Motor neuron (in vitro differentiated cells): ENCODE measurements at regions not wholly inside any gene's neighbourhood (a gene's known extent, or its start where the extent isn't known, plus 50 kb on each side); places are given as distances from the start of the nearest gene placed in this dataset.

ENCODE experiments used
- ATAC-seq, 8 experiments: fragments of 200-7000 bp; cut with Tn5 transposase; replicated peaks in 6 of 8; 2 replicates each; pipeline ENCODE4 v1.8.0; 2021; ENCODE audit warnings: mild to moderate bottlenecking in 8 of 8, moderate library complexity in 8 of 8
- H3K27ac ChIP-seq, 2 donors: fragments of 250-450 bp; sonication (Bioruptor Pico); 2 replicates each; pipeline ENCODE4 v1.9.0; 2021; ENCODE audit warnings: antibody characterized with exemption in 2 of 2, mild to moderate bottlenecking in 2 of 2, moderate library complexity in 1 of 2
- H3K4me1 ChIP-seq, 2 donors: fragments of 250-450 bp; sonication (Bioruptor Pico); replicated peaks in 1 of 2; 2 replicates each; pipeline ENCODE4 v1.6.1; 2021; ENCODE audit warnings: antibody characterized with exemption in 2 of 2, mild to moderate bottlenecking in 2 of 2, moderate library complexity in 1 of 2
- H3K4me3 ChIP-seq, 5 donors: fragments of 250-450 bp; sonication (Bioruptor Pico); 2 replicates each; pipeline ENCODE4 v1.9.0; 2021; ENCODE audit warnings: antibody characterized with exemption in 5 of 5, mild to moderate bottlenecking in 5 of 5, moderate library complexity in 4 of 5
- WGBS, 10 experiments: fragments of 450-650 bp; shearing (Covaris generic); methylation state at CpG; one replicate each; pipeline ENCODE4 v1.0.0; 2022; 5-methylcytosine and 5-hydroxymethylcytosine counted together
- in situ Hi-C, 9 experiments: fragments of 400-800 bp; cut with MboI; loops; one replicate each; pipeline ENCODE4 v1.15.0; 2021; ENCODE audit warnings: low sequenced_read_pairs in 9 of 9, low pct_unique_long_range_greater_than_20kb in 2 of 9; ENCODE audit not compliant: unreplicated experiment in 9 of 9

DNA sequence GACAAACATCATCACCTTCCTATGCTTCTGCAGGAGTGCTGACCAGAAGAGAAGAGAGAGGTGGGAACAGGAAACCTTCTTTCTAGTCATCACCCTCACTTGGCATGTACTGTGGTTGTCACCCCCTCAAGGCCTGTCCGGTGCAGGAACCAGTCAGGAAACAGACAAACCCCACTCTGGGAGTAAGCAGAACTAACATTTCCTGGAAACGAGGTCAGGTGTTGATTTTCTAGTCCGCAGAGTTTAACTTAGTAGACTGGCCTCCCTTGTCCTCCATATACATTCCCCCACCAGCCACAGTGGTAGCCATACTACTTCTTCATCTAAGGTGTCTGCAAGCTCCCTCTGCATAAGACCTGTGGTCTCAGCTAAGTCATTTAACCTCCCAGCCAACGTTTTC is 80.7 kb upstream of the NCAM1 start:
- no peak for ATAC-seq

DNA sequence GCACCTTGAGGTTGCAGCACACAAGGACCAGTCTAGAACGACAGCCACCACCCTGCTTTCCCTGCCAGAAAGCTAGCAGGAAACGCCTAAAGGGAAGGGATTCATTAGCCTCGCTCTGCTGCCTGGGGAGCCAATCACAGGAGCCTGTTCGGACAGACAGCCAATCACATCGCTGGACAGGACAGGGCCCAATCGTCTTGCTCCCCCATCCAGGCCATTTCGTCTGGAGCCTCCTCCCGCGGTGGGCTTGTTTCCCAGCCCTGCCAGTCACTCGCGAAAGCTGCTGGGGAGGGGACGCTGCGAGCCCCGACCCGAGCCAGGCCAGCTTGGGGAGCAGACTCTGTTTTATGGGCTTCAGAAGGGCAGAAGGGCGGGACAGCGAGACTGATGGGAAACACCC is 79.8 kb upstream of the NCAM1 start:
- WGBS, 10 experiments: 0 to 94% (median 30%) methylated on average over 1 to 3 of the region's 17 CpGs; no CpG with 5 or more reads in 5 of the 10 experiments
- Histone ChIP-seq H3K27ac (no peak overlapping the region), H3K4me1 (peaks cover 13 to 22% of the 10 kb centered on the region in 2 donors), H3K4me3 (peak overlapping the region in 1 of 5 donors; percentile 34)
- ATAC-seq: peak in 6 of 8 experiments; percentile 10 to 99 (median 90)
- in situ Hi-C loops: no loop called here

More for the DNA sequence above, 80.7 kb upstream of the NCAM1 start:
- Histone ChIP-seq H3K4me1 (peaks cover 13 to 22% of the 10 kb centered on the region in 2 donors), H3K27ac (no peak overlapping the region), H3K4me3 (no peak overlapping the region)
- in situ Hi-C loops: no loop called here
- WGBS, 10 experiments: 17 to 100% (median 70%) methylated on average over 1 to 4 of the region's 4 CpGs; no CpG with 5 or more reads in 2 of the 10 experiments

DNA sequence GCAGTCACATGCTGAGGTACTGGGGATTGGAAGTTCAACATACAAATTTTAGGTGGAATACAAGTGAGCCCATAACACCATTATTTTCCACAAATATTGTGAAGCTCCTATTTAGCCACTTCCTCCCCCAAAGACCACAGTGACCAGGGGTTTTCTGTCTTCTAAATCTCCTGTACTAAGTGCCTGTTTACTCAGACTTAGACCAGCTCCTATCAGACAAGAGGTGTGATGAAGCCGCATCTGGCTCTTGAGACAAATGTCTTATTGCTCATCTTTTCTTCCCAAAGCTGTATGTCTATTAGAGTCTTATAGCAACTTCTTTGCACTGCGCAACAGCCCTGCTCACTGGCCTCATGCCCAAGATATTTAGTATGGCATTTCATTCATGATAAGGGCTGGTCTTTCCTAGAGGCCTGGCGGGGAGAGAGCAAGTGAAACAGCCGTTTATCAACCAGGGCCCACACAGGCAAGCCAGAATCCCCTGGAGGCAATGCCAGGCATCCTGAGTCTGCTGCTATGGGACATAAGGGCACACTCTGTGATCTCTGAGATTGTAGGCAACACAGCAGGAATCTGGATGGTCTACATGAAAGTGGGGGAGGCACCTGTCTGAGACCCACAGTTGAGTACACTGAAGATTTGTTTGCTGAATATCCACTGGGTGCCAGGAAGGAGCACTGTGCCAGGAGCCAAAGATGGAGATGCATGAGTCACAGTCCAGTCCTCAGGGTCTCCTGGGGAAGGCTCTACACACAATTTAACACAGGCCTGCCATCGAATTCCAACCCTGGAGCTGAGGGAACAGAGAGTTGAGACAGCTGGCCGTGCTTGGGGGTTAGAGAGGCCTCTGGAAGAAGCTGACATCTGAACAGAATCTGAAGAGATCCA is 78.5 kb upstream of the NCAM1 start:
- H3K4me1 ChIP-seq: peaks cover 9% of the 10 kb centered on the region in 2 donors
- ATAC-seq: peak in 4 of 8 experiments; percentile 8 to 52 (median 45)
- WGBS, 10 experiments: 25 to 100% (median 41%) methylated on average over 1 to 4 of the region's 6 CpGs; no CpG with 5 or more reads in 2 of the 10 experiments
- H3K27ac ChIP-seq: no peak overlapping the region
- in situ Hi-C loops: no loop called here
- no peak overlapping the region for H3K4me3 ChIP-seq

DNA sequence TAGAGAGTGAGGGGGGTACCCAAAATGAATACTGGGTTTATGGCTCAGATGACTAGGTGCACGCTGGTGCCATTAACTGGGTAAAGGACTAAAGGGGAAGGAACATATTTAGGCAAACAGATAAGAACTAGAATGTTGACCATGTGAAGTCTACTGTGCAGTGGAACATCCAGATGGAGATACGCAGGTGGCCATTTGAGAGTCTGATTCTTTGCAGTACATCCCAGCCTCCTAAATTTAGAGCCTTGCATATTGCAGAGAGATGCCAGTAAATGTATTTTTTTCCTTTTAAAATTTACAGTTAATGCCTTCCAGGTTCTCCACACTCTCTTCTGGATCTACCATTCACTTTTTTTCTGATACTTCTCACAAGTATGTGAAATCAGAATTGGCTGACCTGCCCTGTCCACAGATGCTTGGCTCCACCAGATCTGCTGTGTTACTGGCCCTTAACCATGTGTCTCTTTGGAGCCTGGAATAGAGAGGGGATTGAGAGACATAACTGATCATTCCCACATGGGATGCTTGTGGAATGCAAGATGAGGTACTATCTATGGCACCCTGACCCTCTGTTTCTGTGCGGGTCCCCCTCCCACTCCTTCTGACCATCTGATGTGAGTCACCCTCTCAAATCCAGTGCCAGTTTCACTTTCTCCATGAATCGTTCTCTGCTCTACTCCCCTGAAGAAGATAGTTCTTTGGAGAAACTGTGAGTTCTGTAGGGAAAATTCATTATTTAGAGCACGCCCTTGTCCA is 77.0 kb upstream of the NCAM1 start:
- WGBS, 10 experiments: 25 to 100% (median 84%) methylated on average over 1 to 4 of the region's 5 CpGs; no CpG with 5 or more reads in 2 of the 10 experiments
- peak in 2 of 8 experiments; percentile 6 to 28 for ATAC-seq
- H3K4me1 ChIP-seq: no peaks in the 10 kb centered on the region
- H3K27ac ChIP-seq: no peak overlapping the region
- no peak overlapping the region for H3K4me3 ChIP-seq
- in situ Hi-C loops: no loop called here

GRCh38 chr11:112885744-112886433 is 75.3 kb upstream of the NCAM1 start:
- no peak overlapping the region for H3K4me3 ChIP-seq
- in situ Hi-C loops: no loop called here
- no peaks in the 10 kb centered on the region for H3K4me1 ChIP-seq
- 60 to 100% (median 90%) methylated on average over 1 to 3 of the region's 7 CpGs; no CpG with 5 or more reads in 2 of the 10 experiments for WGBS, 10 experiments
- no peak for ATAC-seq
- H3K27ac ChIP-seq: no peak overlapping the region

DNA sequence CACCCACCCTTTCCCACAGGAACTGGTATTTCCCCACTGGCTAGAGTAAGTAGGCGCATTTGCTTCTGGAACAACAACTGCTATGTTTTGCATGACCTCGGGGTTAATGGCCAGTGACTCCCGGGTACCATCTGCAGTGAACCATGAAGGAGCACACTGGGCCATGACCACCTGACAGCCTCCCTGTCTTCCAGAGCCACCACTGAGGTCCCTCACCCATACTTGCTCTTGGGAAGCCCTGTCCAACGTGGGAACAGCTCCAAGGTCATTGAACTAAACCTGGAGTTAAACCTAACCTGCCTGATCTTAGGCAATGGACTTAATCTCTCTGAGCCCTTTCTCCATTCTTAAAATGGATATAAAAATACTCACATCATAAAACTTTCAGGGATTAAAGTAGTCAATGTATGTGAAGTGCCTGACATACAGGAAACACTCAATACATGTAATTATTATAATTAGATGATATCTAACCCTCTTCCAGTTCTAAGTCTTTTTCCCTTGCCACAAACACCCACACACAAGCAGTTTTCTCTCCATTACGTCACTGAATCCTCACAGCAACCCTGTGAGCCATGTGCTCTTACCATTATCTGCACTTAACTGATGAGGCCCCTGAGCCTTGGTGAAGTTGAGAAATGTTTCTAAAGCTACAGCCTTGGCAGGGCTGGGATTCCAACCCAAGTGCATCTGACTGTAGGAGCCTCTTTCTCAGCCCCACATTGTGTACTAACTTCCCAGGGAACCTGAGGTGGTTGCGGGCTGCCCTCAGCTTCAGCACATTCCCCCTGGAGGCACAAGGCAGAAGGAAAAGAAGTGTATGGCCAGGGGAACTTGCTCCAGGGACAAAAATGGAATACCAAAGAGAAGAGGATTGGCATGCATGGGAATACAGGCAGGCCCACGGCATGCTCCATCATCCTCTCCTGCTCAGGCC is 74.5 kb upstream of the NCAM1 start:
- Histone ChIP-seq H3K27ac (no peak overlapping the region), H3K4me3 (no peak overlapping the region), H3K4me1 (no peaks in the 10 kb centered on the region)
- ATAC-seq: peak in 1 of 8 experiments; percentile 39
- in situ Hi-C loops: no loop called here
- 33 to 100% (median 88%) methylated on average over 1 to 3 of the region's 7 CpGs; no CpG with 5 or more reads in 2 of the 10 experiments for WGBS, 10 experiments

GRCh38 chr11:112889446-112889845 is 71.8 kb upstream of the NCAM1 start:
- Histone ChIP-seq H3K27ac (no peak overlapping the region), H3K4me3 (no peak overlapping the region)
- ATAC-seq: no peak

GRCh38 chr11:112899235-112900006 is 61.8 kb upstream of the NCAM1 start:
- Histone ChIP-seq H3K4me3 (no peak overlapping the region), H3K4me1 (peaks cover 22 to 31% of the 10 kb centered on the region in 2 donors), H3K27ac (no peak overlapping the region)
- in situ Hi-C loops: no loop called here
- ATAC-seq: peak in 3 of 8 experiments; percentile 81 to 92 (median 84)
- WGBS, 10 experiments: 4 to 96% (median 81%) methylated on average over 2 to 4 of the region's 4 CpGs

More at GRCh38 chr11:112889446-112889845, 71.8 kb upstream of the NCAM1 start:
- H3K4me1 ChIP-seq: no peaks in the 10 kb centered on the region
- in situ Hi-C loops: no loop called here
- 20 to 88% methylated on average over 1 to 3 of the region's 3 CpGs; no CpG with 5 or more reads in 8 of the 10 experiments for WGBS, 10 experiments

GRCh38 chr11:112901924-112902323 is 59.3 kb upstream of the NCAM1 start:
- peak in 3 of 8 experiments; percentile 44 to 56 (median 46) for ATAC-seq
- in situ Hi-C loops: no loop called here
- Histone ChIP-seq H3K4me1 (peaks cover 22 to 31% of the 10 kb centered on the region in 2 donors), H3K27ac (peak overlapping the region in 1 of 2 donors; percentile 2), H3K4me3 (no peak overlapping the region)
- WGBS, 10 experiments: 45 to 100% (median 63%) methylated on average over 1 to 4 of the region's 4 CpGs; no CpG with 5 or more reads in 2 of the 10 experiments

DNA sequence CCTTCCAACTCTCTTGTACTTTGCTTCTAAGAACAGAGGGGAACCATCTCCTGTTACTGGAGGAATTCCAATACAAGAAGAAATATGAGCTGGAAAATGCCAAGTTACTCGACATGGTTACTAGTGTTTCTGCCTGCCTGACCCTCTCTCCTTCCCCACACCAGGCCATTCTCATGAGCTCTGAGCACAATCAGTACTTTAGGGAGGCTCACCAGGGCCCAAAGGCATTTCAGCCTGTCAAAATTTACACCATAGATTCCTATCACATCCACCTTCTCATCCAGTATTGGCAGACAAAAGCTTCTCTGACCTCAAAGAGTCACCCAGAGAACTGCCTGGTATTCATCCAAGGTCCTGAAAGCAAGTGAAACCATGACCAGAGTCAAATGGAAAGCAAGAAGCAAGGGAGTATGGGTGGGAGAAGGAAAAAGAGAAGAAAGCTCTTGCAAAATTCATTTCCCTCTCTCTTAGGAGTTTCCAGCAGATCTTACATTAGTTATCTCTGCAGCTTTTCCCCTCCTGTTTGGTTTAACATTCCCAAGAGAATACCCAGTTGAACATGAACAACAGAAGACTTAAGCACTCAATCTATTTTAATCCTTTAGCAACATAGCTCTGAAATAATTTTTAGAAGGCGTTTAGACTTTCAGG is 58.7 kb upstream of the NCAM1 start:
- peaks cover 22 to 31% of the 10 kb centered on the region in 2 donors for H3K4me1 ChIP-seq
- peak overlapping the region in 1 of 2 donors; percentile 2 for H3K27ac ChIP-seq
- 10 to 100% (median 62%) methylated on average over 1 to 2 of the region's 2 CpGs for WGBS, 10 experiments
- ATAC-seq: peak in 3 of 8 experiments; percentile 8 to 45 (median 16)
- H3K4me3 ChIP-seq: no peak overlapping the region
- in situ Hi-C loops: no loop called here

DNA sequence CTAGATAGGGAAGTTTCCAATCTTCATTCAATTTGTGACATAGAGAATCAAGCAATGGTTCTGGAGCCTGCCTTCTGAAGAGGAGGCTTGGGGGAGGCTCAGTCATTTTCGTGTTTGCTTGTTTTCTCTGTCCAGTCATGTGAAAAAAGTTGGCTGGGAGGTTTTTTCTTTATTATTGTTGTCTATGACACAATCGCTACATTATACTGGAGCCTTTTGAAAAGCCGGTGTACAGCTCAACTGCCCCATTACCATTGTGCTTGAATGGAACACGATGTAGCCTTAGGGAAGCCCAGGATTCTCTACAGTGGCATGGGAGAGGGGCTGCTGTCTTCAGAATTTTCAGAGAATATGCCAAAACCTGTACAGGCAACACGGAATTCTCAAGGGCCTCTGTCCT is 57.9 kb upstream of the NCAM1 start:
- in situ Hi-C loops: no loop called here
- Histone ChIP-seq H3K27ac (no peak overlapping the region), H3K4me3 (no peak overlapping the region), H3K4me1 (peaks cover 22 to 35% of the 10 kb centered on the region in 2 donors)
- ATAC-seq: peak in 5 of 8 experiments; percentile 94 to 99 (median 95)
- WGBS, 10 experiments: 0 to 71% (median 37%) methylated on average over 1 to 5 of the region's 5 CpGs; no CpG with 5 or more reads in 1 of the 10 experiments
